ENCODE measurements at regions not wholly inside any gene's neighbourhood (a gene's known extent, or its start where the extent isn't known, plus 50 kb on each side); places are given as distances from the start of the nearest gene placed in this dataset.

- no peak for TF ChIP-seq CTCF (IDR thresholded peaks at IDR 0.05; ENCODE audit: low read depth, low read length, missing control alignments)
- H3K4me3 ChIP-seq (replicated peaks; ENCODE audit: low read depth, low read length): no peak overlapping the region
- DNase-seq (ENCODE audit: extremely low read depth, low read depth): peak; percentile 60
Measured at GRCh38 chrX:134734466-134734952, 62.5 kb downstream of the PABIR2 start.

GRCh38 chrX:134733591-134733990 lies 63.4 kb downstream of the PABIR2 start:
- no peak overlapping the region for H3K4me3 ChIP-seq (replicated peaks; ENCODE audit: low read depth, low read length)
- TF ChIP-seq CTCF (IDR thresholded peaks at IDR 0.05; ENCODE audit: low read depth, low read length, missing control alignments): no peak
- no peak for DNase-seq (ENCODE audit: extremely low read depth, low read depth)

- no peak for DNase-seq (ENCODE audit: extremely low read depth, low read depth)
- H3K4me3 ChIP-seq (replicated peaks; ENCODE audit: low read depth, low read length): no peak overlapping the region
- TF ChIP-seq CTCF (IDR thresholded peaks at IDR 0.05; ENCODE audit: low read depth, low read length, missing control alignments): no peak
Measured at GRCh38 chrX:134732676-134733075, 64.3 kb downstream of the PABIR2 start.

- no peak for TF ChIP-seq CTCF (IDR thresholded peaks at IDR 0.05; ENCODE audit: low read depth, low read length, missing control alignments)
- DNase-seq (ENCODE audit: extremely low read depth, low read depth): no peak
- no peak overlapping the region for H3K4me3 ChIP-seq (replicated peaks; ENCODE audit: low read depth, low read length)
Measured at GRCh38 chrX:134732152-134732551, 64.9 kb downstream of the PABIR2 start.

GRCh38 chrX:134727363-134727762 lies 69.1 kb upstream of the PLAC1 start:
- no peak overlapping the region for H3K4me3 ChIP-seq (replicated peaks; ENCODE audit: low read depth, low read length)
- DNase-seq (ENCODE audit: extremely low read depth, low read depth): no peak
- TF ChIP-seq CTCF (IDR thresholded peaks at IDR 0.05; ENCODE audit: low read depth, low read length, missing control alignments): peak; percentile 8

- no peak for DNase-seq (ENCODE audit: extremely low read depth, low read depth)
- H3K4me3 ChIP-seq (replicated peaks; ENCODE audit: low read depth, low read length): no peak overlapping the region
- TF ChIP-seq CTCF (IDR thresholded peaks at IDR 0.05; ENCODE audit: low read depth, low read length, missing control alignments): no peak
Measured at GRCh38 chrX:134725103-134725690, 66.9 kb upstream of the PLAC1 start.

Data from HFF-Myc (cell line).